ENCODE measurements at regions not wholly inside any gene's neighbourhood (a gene's known extent, or its start where the extent isn't known, plus 50 kb on each side); places are given as distances from the start of the nearest gene placed in this dataset.

GRCh38 chr2:14712111-14712510, 79.6 kb downstream of the LRATD1 start:
- TF ChIP-seq CTCF (IDR thresholded peaks at IDR 0.05) = no peak
- TF ChIP-seq POLR2A (IDR thresholded peaks at IDR 0.05) = no peak
- no peak for TF ChIP-seq POLR2AphosphoS5 (IDR thresholded peaks at IDR 0.05)
- no peak for TF ChIP-seq EP300 (IDR thresholded peaks at IDR 0.05)
